Adrenal gland (tissue), 5 donors: ENCODE measurements at regions not wholly inside any gene's neighbourhood (a gene's known extent, or its start where the extent isn't known, plus 50 kb on each side); places are given as distances from the start of the nearest gene placed in this dataset.

ENCODE experiments used
- POLR2A ChIP-seq, 2 donors: fragments of 450-650 bp; IDR thresholded peaks; one replicate each; pipeline ENCODE4 v1.6.1; 2017; ENCODE audit warnings: antibody characterized with exemption in 2 of 2, mild to moderate bottlenecking in 2 of 2, moderate library complexity in 1 of 2
- TF ChIP-seq, protein P1 (sequence below), 6 experiments: fragments of 450-650 bp in 4 of 6; fragments of 200-600 bp in 2 of 6; sonication (generic) in 1 of 6; IDR thresholded peaks; 1 replicate in 5 of 6; 2 replicates in 1 of 6; pipeline versions ENCODE4 v1.5.1 to v1.8.0; 2016 to 2021; ENCODE audit warnings: antibody characterized with exemption in 6 of 6, mild to moderate bottlenecking in 2 of 6, moderate library complexity in 1 of 6
- donor health status: DM: no; HTN: no; CAD: no.

GRCh38 chr21:38165466-38166172, 91.2 kb upstream of the KCNJ15 start:
- TF ChIP-seq, protein P1, sequence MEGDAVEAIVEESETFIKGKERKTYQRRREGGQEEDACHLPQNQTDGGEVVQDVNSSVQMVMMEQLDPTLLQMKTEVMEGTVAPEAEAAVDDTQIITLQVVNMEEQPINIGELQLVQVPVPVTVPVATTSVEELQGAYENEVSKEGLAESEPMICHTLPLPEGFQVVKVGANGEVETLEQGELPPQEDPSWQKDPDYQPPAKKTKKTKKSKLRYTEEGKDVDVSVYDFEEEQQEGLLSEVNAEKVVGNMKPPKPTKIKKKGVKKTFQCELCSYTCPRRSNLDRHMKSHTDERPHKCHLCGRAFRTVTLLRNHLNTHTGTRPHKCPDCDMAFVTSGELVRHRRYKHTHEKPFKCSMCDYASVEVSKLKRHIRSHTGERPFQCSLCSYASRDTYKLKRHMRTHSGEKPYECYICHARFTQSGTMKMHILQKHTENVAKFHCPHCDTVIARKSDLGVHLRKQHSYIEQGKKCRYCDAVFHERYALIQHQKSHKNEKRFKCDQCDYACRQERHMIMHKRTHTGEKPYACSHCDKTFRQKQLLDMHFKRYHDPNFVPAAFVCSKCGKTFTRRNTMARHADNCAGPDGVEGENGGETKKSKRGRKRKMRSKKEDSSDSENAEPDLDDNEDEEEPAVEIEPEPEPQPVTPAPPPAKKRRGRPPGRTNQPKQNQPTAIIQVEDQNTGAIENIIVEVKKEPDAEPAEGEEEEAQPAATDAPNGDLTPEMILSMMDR (IDR thresholded peaks at IDR 0.05), result no peak
- no peak for TF ChIP-seq POLR2A (IDR thresholded peaks at IDR 0.05)
